Tongue (tissue), 1 donor: ENCODE measurements at regions not wholly inside any gene's neighbourhood (a gene's known extent, or its start where the extent isn't known, plus 50 kb on each side); places are given as distances from the start of the nearest gene placed in this dataset.
A peak's percentile ranks its signal among the peaks of the same experiment; 100 is the strongest.

ENCODE experiments used
- DNase-seq: peaks from one replicate; pipeline ENCODE4 v3.0.0-alpha.2; 2015

GRCh38 chr10:111923032-111923431, 260.5 kb downstream of the GPAM start:
- DNase-seq: no peak

DNA sequence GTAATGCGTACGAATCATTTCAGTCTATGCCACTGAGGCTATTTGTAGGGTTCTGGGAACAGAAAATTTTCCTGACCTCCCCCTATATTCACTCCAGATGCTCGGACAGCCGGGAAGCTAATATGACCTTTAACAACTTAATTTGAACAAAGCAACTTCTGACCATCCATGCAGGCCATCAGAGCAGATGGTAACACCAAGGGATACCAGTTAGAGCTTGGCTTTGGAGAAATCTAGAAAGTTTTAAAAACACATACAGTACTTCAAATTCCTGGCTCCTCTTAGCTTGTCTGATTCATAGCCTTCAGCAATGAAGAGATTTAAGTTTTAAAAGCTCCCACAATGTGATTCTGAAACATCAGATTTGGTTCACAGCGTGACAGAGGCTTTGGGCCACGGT, 257.3 kb downstream of the GPAM start:
- no peak for DNase-seq

DNA sequence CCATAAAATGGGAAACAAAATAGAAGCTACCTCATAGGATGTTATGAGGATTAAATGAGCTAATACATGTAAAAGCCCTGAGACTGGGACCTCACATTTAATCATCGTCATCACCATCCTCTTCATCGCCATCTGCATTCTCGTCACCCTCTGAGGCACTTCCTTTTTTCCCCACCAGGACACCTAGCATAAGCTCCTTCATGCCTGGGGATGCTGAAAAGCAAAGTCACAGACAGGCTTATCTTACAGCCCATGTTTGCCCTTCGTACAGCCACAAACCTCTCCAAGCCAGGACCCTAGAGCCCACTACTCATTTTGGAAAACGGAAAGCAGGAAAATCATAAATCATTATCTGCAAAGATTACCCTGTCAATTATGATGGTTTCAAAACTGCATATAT, 249.6 kb downstream of the GPAM start:
- no peak for DNase-seq

DNA sequence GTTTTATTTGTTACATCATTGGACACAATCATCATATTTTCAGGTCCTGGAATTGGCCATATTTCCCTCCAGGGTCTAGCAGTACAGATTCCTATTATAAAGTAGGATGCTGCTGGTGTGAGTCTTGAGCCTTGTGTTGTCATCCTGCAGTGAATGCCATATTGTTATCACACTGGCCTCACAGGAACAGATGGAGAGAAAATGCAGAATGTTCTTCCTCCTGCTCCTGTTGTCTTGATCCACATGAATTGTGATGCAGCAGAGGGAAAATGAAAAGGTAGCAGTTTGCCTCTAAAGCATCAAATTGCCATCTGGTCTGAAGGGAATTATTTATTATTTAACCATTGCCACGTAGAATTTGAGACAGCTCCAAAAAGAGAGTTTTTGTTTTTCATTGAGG, 248.6 kb downstream of the GPAM start:
- DNase-seq: no peak

- DNase-seq: no peak
Measured at GRCh38 chr10:111936143-111936542, 247.4 kb downstream of the GPAM start.

DNA sequence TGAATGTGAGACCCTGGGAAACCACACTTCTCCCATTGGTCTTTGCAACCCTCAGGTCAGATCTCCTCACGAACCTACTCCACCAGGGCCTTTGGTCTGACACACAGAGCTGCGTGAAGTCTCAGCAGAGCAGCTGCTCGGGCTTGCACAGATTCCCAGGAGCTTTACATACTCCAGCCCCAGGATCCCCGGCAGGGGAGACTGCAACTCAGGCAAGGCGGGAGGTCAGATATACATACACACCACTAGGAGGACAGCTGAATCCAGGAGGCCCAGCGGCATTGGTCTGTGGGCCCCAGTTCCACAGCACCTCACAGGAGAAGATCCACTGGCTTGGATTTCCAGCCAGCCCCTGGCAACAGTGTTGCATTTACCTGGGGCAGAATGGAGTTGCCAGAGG, 239.2 kb downstream of the GPAM start:
- DNase-seq: no peak

DNA sequence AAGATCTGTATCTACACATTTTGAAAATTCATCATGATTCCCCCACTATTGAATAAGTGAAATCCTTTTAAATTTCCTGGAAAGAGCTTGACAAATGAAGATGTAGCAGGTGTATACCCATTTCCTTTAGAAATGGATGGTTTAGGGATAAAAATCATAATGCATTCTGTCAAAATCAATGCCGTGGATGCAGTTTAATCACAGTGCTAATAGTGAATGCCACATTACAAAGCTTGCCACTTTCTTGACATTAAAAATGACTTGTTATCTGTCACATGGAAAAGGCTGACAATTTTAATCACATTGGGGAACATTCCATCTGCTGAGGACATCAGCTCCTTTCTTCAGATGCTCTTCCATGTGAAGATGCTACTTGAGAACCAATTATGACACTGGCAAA, 229.6 kb downstream of the GPAM start:
- DNase-seq: no peak

DNA sequence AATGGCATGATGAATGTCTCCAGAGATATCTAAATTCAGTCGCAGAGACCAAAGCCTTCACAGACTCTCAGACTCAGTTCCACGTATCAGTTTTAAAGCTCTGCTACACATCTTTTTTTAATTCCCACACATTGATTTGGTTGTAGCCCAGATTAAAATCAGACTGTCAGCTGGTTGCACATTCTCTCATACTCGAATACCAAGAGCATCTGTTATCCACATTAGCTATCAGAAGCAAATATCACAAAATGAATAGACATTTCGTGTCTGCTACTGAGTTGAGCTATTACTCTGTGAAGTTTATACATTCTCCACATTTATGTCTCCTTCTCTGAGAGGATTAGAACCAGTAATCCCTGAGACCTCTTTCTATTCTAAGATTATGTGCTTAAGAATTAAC, 229.2 kb downstream of the GPAM start:
- no peak for DNase-seq

DNA sequence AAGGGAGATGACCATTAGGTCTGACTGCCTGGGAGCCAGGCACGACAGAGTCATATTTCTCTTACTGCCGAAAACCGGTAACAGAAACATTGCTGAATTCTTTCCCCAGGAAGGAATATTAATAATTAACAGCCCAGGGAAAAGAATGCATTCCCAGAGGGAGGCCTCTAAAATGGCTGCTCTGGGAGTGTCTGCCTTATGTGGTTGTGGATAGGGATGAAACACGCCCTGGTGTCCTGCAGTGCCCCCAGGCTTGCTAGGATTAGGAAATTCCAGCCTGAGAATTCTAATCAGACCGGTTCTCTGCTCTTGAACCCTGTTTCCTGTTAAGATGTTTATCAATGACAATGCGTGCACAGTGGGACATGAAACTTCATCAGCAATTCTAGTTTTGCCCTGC, 226.7 kb downstream of the GPAM start:
- no peak for DNase-seq

- no peak for DNase-seq
Measured at GRCh38 chr10:111962951-111963350, 220.6 kb downstream of the GPAM start.

- DNase-seq: no peak
Measured at GRCh38 chr10:111967116-111967515, 216.4 kb downstream of the GPAM start.

- no peak for DNase-seq
Measured at GRCh38 chr10:111967547-111967946, 216.0 kb downstream of the GPAM start.

GRCh38 chr10:111968647-111969046, 214.9 kb downstream of the GPAM start:
- no peak for DNase-seq

DNA sequence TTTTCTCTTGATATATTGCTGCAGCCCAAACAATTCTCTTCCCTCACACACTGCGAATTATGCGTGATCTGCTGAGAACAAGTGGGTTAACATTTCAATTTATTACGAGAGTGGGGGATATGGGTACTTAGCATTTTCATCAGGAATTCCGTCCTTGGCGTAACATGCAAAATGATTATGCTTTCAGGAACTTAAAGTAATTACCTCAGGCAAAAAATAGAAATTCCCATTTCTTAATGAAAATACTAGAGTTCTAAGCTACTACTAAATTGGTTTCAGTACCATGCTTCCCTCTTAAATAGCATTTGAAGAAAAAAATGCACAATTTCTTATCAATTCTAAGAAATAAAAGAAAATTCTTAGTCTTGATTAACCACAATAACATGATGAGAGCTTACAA, 213.5 kb downstream of the GPAM start:
- no peak for DNase-seq

GRCh38 chr10:111972109-111972508, 211.5 kb downstream of the GPAM start:
- no peak for DNase-seq

- DNase-seq: no peak
Measured at GRCh38 chr10:111973306-111973705, 210.3 kb downstream of the GPAM start.

GRCh38 chr10:111973826-111974225, 209.7 kb downstream of the GPAM start:
- DNase-seq: no peak

- DNase-seq: no peak
Measured at GRCh38 chr10:111974325-111974724, 209.2 kb downstream of the GPAM start.

DNA sequence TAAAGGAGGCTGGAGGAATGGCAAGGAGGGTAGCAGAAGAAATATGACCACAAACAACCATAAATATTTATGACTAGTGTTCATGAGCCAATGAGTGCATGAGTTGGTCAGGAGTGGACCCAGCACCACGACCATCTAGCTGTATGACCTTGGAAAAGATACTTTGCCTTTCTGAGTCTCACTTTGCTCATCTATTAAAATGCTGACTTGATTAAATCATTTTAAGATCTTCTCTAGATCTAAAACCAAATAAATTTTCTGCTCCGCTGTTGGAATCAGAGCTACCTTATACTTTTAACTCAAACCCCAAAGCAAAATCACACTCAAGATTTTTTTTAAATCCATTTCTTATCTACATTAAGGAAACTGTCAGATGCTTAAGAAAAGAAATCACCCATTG, 207.0 kb downstream of the GPAM start:
- no peak for DNase-seq

DNA sequence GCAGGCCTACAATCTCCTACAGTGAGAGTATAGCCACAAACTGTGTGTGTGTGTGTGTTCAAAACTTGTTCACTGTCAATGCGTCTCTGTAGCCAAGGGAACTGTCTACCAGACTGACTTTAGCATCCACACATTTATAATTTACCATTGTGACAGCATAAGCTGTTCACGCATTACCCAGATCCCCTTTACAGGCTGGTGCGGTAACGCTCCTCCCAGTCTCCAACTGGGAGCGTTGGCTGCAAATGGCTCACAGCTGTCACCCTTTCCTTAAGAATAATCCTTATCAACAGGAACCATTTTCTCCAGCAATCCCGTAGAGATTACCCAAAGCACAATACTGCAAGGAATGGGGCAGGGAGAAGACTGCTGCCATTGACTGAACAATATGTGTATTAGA, 199.5 kb downstream of the GPAM start:
- no peak for DNase-seq

GRCh38 chr10:111986079-111986478, 197.5 kb downstream of the GPAM start:
- DNase-seq: no peak

- no peak for DNase-seq
Measured at GRCh38 chr10:111988646-111989045, 194.9 kb downstream of the GPAM start.

GRCh38 chr10:111989136-111989911, 194.2 kb downstream of the GPAM start:
- DNase-seq: peak; percentile 7

DNA sequence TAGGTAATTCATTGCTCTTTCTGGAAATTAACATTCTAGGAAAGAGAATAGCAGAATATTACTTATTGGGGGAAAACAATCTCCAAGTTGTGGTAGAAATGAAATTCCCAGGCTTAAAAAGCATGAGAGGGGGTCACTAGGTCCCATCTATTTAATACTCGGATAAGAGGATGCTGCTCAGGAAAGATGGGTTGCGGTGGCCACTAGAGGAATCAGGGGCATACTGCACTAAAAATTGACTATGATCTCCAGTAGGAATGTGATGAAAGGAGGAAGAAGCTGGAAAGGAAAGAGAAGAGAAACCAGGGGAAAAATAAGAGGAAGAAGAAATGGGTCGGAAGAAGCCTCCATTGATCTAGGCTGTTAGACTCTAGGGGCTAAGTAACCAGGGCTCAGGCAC, 192.8 kb downstream of the GPAM start:
- no peak for DNase-seq

DNA sequence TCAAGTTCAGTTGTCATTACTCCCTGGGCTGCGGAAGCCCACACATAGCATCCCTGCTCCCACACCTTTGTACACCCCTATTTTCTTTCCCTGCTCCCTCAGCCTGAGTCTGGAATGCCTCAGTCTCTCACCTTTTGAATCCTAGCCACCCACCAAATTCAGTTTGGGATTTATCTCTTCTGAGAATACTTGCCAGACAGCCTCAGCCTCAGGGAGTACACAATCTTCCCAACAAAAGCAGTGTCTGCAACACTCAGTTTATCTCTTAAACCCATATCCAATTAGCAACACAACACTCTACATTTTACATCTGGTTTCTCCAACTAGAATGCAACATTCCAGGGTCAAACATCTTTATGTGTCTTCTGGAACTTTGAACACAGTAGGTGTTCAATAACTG, 190.2 kb downstream of the GPAM start:
- DNase-seq: no peak
